Epithelial cell of esophagus (primary cell): ENCODE measurements at regions not wholly inside any gene's neighbourhood (a gene's known extent, or its start where the extent isn't known, plus 50 kb on each side); places are given as distances from the start of the nearest gene placed in this dataset.

ENCODE experiments used
- DNase-seq: peaks from one replicate; pipeline ENCODE4 v3.0.0; 2010; ENCODE audit warnings: low read depth
- H3K4me3 ChIP-seq: 2 replicates; pipeline ENCODE4 v1.5.1; 2011; ENCODE audit warnings: mild to moderate bottlenecking, low read length, control low read depth
- CTCF ChIP-seq: IDR thresholded peaks from 2 replicates; pipeline ENCODE4 v1.5.1; 2011; ENCODE audit warnings: low read depth, mild to moderate bottlenecking, low read length, control low read depth, inconsistent platforms; ENCODE audit not compliant: insufficient read depth; ENCODE audit errors: missing control alignments

GRCh38 chr5:142446960-142447279 lies 122.1 kb upstream of the SPRY4 start:
- no peak for DNase-seq
- H3K4me3 ChIP-seq, result no peak overlapping the region
- TF ChIP-seq CTCF, result no peak

- no peak overlapping the region for H3K4me3 ChIP-seq
- no peak for TF ChIP-seq CTCF
- DNase-seq, result peak; percentile 35
These were observed 121.5 kb upstream of the SPRY4 start for GRCh38 chr5:142446131-142446959.

- TF ChIP-seq CTCF, result no peak
- no peak overlapping the region for H3K4me3 ChIP-seq
- no peak for DNase-seq
These were observed 120.4 kb upstream of the SPRY4 start for GRCh38 chr5:142445266-142445665.

- peak; percentile 27 for DNase-seq
- H3K4me3 ChIP-seq, result no peak overlapping the region
- no peak for TF ChIP-seq CTCF
These were observed 116.8 kb upstream of the SPRY4 start for GRCh38 chr5:142441616-142442015.

GRCh38 chr5:142439207-142439860 lies 114.5 kb upstream of the SPRY4 start:
- no peak for DNase-seq
- no peak overlapping the region for H3K4me3 ChIP-seq
- no peak for TF ChIP-seq CTCF

GRCh38 chr5:142438573-142438972 lies 113.8 kb upstream of the SPRY4 start:
- no peak for TF ChIP-seq CTCF
- no peak overlapping the region for H3K4me3 ChIP-seq
- no peak for DNase-seq
